Glutamatergic neuron (in vitro differentiated cells): ENCODE measurements at regions not wholly inside any gene's neighbourhood (a gene's known extent, or its start where the extent isn't known, plus 50 kb on each side); places are given as distances from the start of the nearest gene placed in this dataset.

Experiments used
- DNase-seq: peaks from one replicate; pipeline ENCODE4 v3.0.0; 2022
- H3K27ac Mint-ChIP-seq: one replicate; pipeline ENCODE4 v1.8.0; 2020; ENCODE audit warnings: mild to moderate bottlenecking, mixed read lengths, inconsistent platforms; ENCODE audit not compliant: unreplicated experiment
- H3K27me3 Mint-ChIP-seq: one replicate; pipeline ENCODE4 v1.8.0; 2020; ENCODE audit warnings: mild to moderate bottlenecking, moderate library complexity, mixed read lengths, inconsistent platforms; ENCODE audit not compliant: unreplicated experiment
- H3K36me3 Mint-ChIP-seq: one replicate; pipeline ENCODE4 v1.8.0; 2020; ENCODE audit warnings: mild to moderate bottlenecking, mixed read lengths, inconsistent platforms; ENCODE audit not compliant: unreplicated experiment
- H3K4me1 Mint-ChIP-seq: one replicate; pipeline ENCODE4 v1.8.0; 2020; ENCODE audit warnings: mild to moderate bottlenecking, low read depth, mixed read lengths, inconsistent platforms; ENCODE audit not compliant: unreplicated experiment
- H3K4me3 Mint-ChIP-seq: one replicate; pipeline ENCODE4 v1.8.0; 2020; ENCODE audit warnings: mild to moderate bottlenecking, mixed read lengths, inconsistent platforms; ENCODE audit not compliant: unreplicated experiment
- H3K9me3 Mint-ChIP-seq: one replicate; pipeline ENCODE4 v1.8.0; 2020; ENCODE audit warnings: mild to moderate bottlenecking, moderate library complexity, mixed read lengths, inconsistent platforms; ENCODE audit not compliant: unreplicated experiment
- CTCF ChIP-seq: fragments of 200-600 bp; sonication (generic); IDR thresholded peaks from one replicate; pipeline ENCODE4 v1.5.0; 2021; ENCODE audit not compliant: partially characterized antibody, unreplicated experiment

GRCh38 chrX:109294097-109294814 lies 187.6 kb downstream of the GUCY2F start:
- H3K36me3 Mint-ChIP-seq: no peaks in the 10 kb centered on the region
- no peak overlapping the region for H3K4me3 Mint-ChIP-seq
- DNase-seq: no peak
- no peak for TF ChIP-seq CTCF
- H3K27me3 Mint-ChIP-seq: no peaks in the 10 kb centered on the region
- no peaks in the 10 kb centered on the region for H3K4me1 Mint-ChIP-seq
- no peak overlapping the region for H3K27ac Mint-ChIP-seq
- H3K9me3 Mint-ChIP-seq: no peaks in the 10 kb centered on the region

- no peak for TF ChIP-seq CTCF
- Mint-ChIP-seq H3K4me1 (no peaks in the 10 kb centered on the region), H3K27ac (no peak overlapping the region), H3K9me3 (no peaks in the 10 kb centered on the region), H3K4me3 (no peak overlapping the region), H3K27me3 (no peaks in the 10 kb centered on the region), H3K36me3 (no peaks in the 10 kb centered on the region)
- no peak for DNase-seq
Observed at GRCh38 chrX:109283870-109284269, 198.0 kb downstream of the GUCY2F start.

- Mint-ChIP-seq H3K9me3 (no peaks in the 10 kb centered on the region), H3K27ac (no peak overlapping the region), H3K27me3 (no peaks in the 10 kb centered on the region), H3K4me3 (no peak overlapping the region), H3K36me3 (no peaks in the 10 kb centered on the region), H3K4me1 (no peaks in the 10 kb centered on the region)
- no peak for TF ChIP-seq CTCF
- no peak for DNase-seq
Observed at GRCh38 chrX:109281483-109282275, 200.2 kb downstream of the GUCY2F start.

- no peaks in the 10 kb centered on the region for H3K4me1 Mint-ChIP-seq
- no peak for TF ChIP-seq CTCF
- H3K27ac Mint-ChIP-seq: no peak overlapping the region
- H3K27me3 Mint-ChIP-seq: peaks cover 3% of the 10 kb centered on the region
- H3K9me3 Mint-ChIP-seq: peaks cover 2% of the 10 kb centered on the region
- no peaks in the 10 kb centered on the region for H3K36me3 Mint-ChIP-seq
- no peak overlapping the region for H3K4me3 Mint-ChIP-seq
- no peak for DNase-seq
Observed at GRCh38 chrX:109274806-109275205, 207.1 kb downstream of the GUCY2F start.
